GM08714 (cell line): ENCODE measurements at regions not wholly inside any gene's neighbourhood (a gene's known extent, or its start where the extent isn't known, plus 50 kb on each side); places are given as distances from the start of the nearest gene placed in this dataset.

Source experiments
- H3K4me3 ChIP-seq: fragments of 200-500 bp; sonication (Bioruptor generic); 2 replicates; pipeline ENCODE4 v1.5.1; 2014; ENCODE audit warnings: mild to moderate bottlenecking, low read length, inconsistent platforms
- ZNF274 ChIP-seq: IDR thresholded peaks from 2 replicates; pipeline ENCODE4 v1.6.1; 2012; ENCODE audit warnings: mild to moderate bottlenecking, low read depth, low read length

- H3K4me3 ChIP-seq = no peak overlapping the region
- TF ChIP-seq ZNF274 = no peak
These were observed 310.1 kb downstream of the C16orf95 start for GRCh38 chr16:87006789-87007745.

- TF ChIP-seq ZNF274 = no peak
- no peak overlapping the region for H3K4me3 ChIP-seq
These were observed 309.3 kb downstream of the C16orf95 start for GRCh38 chr16:87007907-87008306.

GRCh38 chr16:87008664-87009063 is 308.5 kb downstream of the C16orf95 start:
- TF ChIP-seq ZNF274 = no peak
- no peak overlapping the region for H3K4me3 ChIP-seq

GRCh38 chr16:87012954-87013938 is 303.9 kb downstream of the C16orf95 start:
- H3K4me3 ChIP-seq = no peak overlapping the region
- no peak for TF ChIP-seq ZNF274

DNA sequence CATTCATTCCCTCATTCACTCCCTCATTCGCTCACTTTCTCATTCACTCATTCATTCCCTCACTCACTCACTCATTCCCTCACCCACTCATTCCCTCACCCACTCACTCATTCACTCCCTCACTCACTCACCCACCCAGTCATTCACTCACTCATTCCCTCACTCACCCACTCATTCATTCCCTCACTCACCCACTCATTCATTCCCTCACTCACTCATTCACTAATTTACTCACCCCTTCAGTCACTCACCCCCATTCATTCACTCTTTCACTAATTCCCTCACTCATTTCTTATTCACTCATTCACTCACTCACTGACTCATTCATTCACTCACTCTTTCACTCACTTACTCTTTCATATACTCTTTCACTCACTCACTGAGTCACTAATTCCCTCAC is 303.1 kb downstream of the C16orf95 start:
- no peak overlapping the region for H3K4me3 ChIP-seq
- no peak for TF ChIP-seq ZNF274

GRCh38 chr16:87015021-87015420 is 302.2 kb downstream of the C16orf95 start:
- no peak for TF ChIP-seq ZNF274

GRCh38 chr16:87016046-87017035 is 300.9 kb downstream of the C16orf95 start:
- TF ChIP-seq ZNF274 = no peak
- H3K4me3 ChIP-seq = no peak overlapping the region

More at GRCh38 chr16:87015021-87015420, 302.2 kb downstream of the C16orf95 start:
- H3K4me3 ChIP-seq = no peak overlapping the region

GRCh38 chr16:87017371-87018012 is 299.7 kb downstream of the C16orf95 start:
- H3K4me3 ChIP-seq = no peak overlapping the region
- TF ChIP-seq ZNF274 = no peak

- TF ChIP-seq ZNF274 = no peak
- no peak overlapping the region for H3K4me3 ChIP-seq
These were observed 291.5 kb downstream of the C16orf95 start for GRCh38 chr16:87025676-87026075.

DNA sequence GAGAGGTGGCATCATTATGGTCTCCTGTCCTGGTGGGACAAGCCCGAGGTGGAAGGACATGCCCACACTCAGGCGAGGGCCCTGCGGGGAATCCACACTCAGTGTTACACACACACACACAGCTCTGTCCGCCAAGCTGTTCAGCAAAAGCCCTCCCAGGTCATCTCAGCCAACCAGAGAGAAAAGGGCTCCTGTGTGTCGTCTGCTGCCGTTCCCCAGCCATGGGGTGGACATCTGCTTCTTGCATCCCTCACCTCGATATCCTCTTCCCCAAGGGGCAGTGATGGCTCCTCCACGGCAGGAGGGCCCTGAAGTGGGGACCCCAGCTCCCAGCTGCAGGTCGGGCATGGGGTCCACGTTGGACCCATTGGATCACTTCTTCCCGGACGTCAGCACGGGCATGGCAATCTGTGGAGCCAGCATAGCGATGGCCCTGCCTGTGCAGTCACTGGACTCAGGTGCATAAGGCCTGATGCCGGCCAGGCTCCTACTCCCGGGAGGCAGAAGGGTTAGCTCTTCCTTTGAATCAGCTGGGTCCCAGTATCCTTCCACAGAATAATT is 290.1 kb downstream of the C16orf95 start:
- H3K4me3 ChIP-seq = no peak overlapping the region
- no peak for TF ChIP-seq ZNF274

DNA sequence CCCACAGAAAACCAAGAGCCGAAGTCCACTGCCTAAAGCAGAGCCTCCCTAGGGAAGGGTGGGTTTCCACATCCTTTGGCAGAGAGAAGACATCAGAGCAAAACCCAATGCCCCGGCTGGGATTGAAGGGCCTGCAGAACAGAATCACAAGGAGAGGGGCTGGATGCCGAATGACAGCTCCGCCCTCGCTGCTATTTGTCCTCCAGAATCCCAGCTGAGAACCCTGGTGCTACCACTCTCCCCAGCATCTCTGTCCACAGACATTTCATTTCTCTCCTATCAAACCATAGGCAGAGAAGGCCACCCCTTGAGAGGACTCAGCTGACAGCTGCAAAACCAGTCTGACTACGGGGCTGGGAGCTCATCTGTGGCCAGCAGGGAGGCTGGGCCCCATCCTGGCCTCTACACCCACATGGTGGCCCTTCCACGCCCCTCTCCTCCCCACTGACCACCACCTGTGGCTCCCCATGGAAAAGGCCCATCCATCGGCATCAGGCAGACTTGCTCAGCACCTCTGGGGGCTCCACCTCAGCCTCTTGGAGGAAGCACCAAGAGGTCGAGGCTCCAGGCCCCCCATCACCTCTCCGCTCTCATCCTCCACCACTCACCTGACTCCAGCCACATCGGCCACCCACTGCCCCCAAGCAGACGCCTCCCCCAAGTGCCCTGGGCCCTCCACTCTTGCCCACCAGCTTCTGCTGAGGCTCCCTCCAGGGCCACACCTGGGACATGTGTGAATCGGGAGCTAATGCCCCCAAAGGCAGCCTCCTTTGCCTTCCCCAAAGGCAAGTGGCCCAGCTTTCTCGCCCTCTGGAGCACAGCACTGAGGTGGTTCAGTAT is 288.5 kb downstream of the C16orf95 start:
- H3K4me3 ChIP-seq = no peak overlapping the region
- TF ChIP-seq ZNF274 = no peak

DNA sequence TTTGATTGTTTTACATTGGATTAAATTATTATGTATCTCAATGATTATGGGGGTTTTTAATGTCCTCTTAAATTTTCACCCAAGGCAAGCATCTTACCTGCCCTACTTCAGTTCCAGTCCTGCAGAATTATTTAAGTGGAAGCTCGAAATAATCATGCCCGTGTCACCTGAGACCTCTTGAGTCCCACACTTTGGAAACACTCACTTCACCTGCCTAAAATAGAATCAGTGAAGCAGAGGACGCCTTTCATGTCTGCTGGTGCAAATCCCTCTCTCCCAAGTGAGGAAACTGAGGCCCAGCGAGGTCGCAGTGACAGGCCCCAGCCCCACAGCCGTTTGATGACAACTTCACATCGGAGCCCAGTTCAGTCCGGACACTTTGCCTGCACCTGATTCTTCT is 284.6 kb downstream of the C16orf95 start:
- H3K4me3 ChIP-seq = no peak overlapping the region
- no peak for TF ChIP-seq ZNF274
